ENCODE measurements at regions not wholly inside any gene's neighbourhood (a gene's known extent, or its start where the extent isn't known, plus 50 kb on each side); places are given as distances from the start of the nearest gene placed in this dataset.

DNA sequence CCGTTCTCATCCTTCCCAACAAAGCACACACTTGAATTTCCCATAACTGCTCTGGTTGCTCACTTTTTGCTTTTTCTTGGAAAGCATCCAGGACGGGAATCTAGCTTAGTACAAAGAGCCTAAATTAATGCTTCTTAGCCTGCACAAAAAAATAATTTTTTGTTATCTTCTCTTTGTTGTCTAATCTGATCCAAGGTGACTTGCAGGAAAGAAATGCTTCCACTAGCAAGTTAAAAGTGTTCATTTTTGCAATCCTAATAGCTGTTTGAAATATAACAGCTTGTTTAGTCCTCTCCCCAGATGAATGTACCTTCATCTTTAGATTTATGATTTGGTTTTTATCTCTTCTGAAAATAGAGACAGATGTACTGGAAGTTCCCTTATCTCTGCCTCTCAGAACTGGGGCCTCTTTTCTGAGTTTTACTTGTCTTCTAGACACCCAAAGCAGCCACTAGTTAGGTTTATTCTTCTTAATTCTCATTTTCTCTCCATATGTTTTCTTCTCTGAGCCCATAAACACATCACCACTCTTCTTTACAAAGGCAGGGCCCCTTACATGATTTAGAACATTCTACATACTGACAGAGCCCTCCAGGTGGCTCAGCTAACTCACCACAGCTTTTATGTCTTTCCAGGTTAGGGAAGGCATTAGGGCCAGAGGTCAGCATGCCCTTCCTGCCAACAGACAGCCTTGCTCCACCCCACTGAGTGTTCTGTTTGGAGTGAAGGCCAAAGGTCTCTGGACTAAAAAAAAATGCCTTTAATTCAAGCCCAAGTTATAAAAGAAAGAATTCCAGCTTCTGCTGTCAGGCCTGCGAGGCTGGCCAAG is 74.7 kb upstream of the MAP4K3 start:
- TF ChIP-seq, protein P1, sequence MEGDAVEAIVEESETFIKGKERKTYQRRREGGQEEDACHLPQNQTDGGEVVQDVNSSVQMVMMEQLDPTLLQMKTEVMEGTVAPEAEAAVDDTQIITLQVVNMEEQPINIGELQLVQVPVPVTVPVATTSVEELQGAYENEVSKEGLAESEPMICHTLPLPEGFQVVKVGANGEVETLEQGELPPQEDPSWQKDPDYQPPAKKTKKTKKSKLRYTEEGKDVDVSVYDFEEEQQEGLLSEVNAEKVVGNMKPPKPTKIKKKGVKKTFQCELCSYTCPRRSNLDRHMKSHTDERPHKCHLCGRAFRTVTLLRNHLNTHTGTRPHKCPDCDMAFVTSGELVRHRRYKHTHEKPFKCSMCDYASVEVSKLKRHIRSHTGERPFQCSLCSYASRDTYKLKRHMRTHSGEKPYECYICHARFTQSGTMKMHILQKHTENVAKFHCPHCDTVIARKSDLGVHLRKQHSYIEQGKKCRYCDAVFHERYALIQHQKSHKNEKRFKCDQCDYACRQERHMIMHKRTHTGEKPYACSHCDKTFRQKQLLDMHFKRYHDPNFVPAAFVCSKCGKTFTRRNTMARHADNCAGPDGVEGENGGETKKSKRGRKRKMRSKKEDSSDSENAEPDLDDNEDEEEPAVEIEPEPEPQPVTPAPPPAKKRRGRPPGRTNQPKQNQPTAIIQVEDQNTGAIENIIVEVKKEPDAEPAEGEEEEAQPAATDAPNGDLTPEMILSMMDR (IDR thresholded peaks at IDR 0.05): no peak
- TF ChIP-seq POLR2A (IDR thresholded peaks at IDR 0.05): no peak
